Endothelial cell of hepatic sinusoid (primary cell): ENCODE measurements at regions not wholly inside any gene's neighbourhood (a gene's known extent, or its start where the extent isn't known, plus 50 kb on each side); places are given as distances from the start of the nearest gene placed in this dataset.

Experiments
- in situ Hi-C: cut with HindIII; loops from 2 replicates; pipeline ENCODE4 v1.10.0; 2017; ENCODE audit warnings: low sequenced_read_pairs

GRCh38 chr4:165765053-165765452 is 108.0 kb upstream of the TLL1 start:
- in situ Hi-C loops = no loop called here

GRCh38 chr4:165766018-165766417 is 107.0 kb upstream of the TLL1 start:
- in situ Hi-C loops = no loop called here

- in situ Hi-C loops = no loop called here
Observed at GRCh38 chr4:165766976-165767375, 106.1 kb upstream of the TLL1 start.

GRCh38 chr4:165767671-165768070 is 105.4 kb upstream of the TLL1 start:
- in situ Hi-C loops = no loop called here

- in situ Hi-C loops = no loop called here
Observed at GRCh38 chr4:165768281-165768680, 104.8 kb upstream of the TLL1 start.

GRCh38 chr4:165774326-165774725 is 98.7 kb upstream of the TLL1 start:
- in situ Hi-C loops = no loop called here

GRCh38 chr4:165779950-165780670 is 92.9 kb upstream of the TLL1 start:
- in situ Hi-C loops = no loop called here

GRCh38 chr4:165780735-165781134 is 92.3 kb upstream of the TLL1 start:
- in situ Hi-C loops = no loop called here

GRCh38 chr4:165782623-165783022 is 90.4 kb upstream of the TLL1 start:
- in situ Hi-C loops = no loop called here

- in situ Hi-C loops = no loop called here
Observed at GRCh38 chr4:165783626-165784025, 89.4 kb upstream of the TLL1 start.

- in situ Hi-C loops = no loop called here
Observed at GRCh38 chr4:165784672-165785071, 88.4 kb upstream of the TLL1 start.

GRCh38 chr4:165785337-165785736 is 87.7 kb upstream of the TLL1 start:
- in situ Hi-C loops = no loop called here

GRCh38 chr4:165787516-165788274 is 85.3 kb upstream of the TLL1 start:
- in situ Hi-C loops = no loop called here

GRCh38 chr4:165788686-165789463 is 84.2 kb upstream of the TLL1 start:
- in situ Hi-C loops = no loop called here

- in situ Hi-C loops = no loop called here
Observed at GRCh38 chr4:165793236-165793635, 79.8 kb upstream of the TLL1 start.

GRCh38 chr4:165794834-165795233 is 78.2 kb upstream of the TLL1 start:
- in situ Hi-C loops = no loop called here

GRCh38 chr4:165799384-165799815 is 73.6 kb upstream of the TLL1 start:
- in situ Hi-C loops = no loop called here

- in situ Hi-C loops = no loop called here
Observed at GRCh38 chr4:165802452-165802851, 70.6 kb upstream of the TLL1 start.

- in situ Hi-C loops = no loop called here
Observed at GRCh38 chr4:165803005-165803404, 70.0 kb upstream of the TLL1 start.

- in situ Hi-C loops = no loop called here
Observed at GRCh38 chr4:165805406-165805805, 67.6 kb upstream of the TLL1 start.

GRCh38 chr4:165806613-165807012 is 66.4 kb upstream of the TLL1 start:
- in situ Hi-C loops = no loop called here

GRCh38 chr4:165810726-165811125 is 62.3 kb upstream of the TLL1 start:
- in situ Hi-C loops = no loop called here
